Smooth muscle cell (in vitro differentiated cells): ENCODE measurements at regions not wholly inside any gene's neighbourhood (a gene's known extent, or its start where the extent isn't known, plus 50 kb on each side); places are given as distances from the start of the nearest gene placed in this dataset.

Experiments used
- DNase-seq: peaks from one replicate; lab custom pipeline; 2025; ENCODE audit not compliant: unreplicated experiment; lab: John Stamatoyannopoulos, UW
- H2AFZ ChIP-seq: fragments of 200-600 bp; sonication (generic); 2 replicates; pipeline ENCODE4 v1.6.0; 2016; ENCODE audit warnings: antibody characterized with exemption, low read depth, mild to moderate bottlenecking
- H3F3A ChIP-seq: fragments of 200-600 bp; sonication (generic); 2 replicates; pipeline ENCODE4 v1.6.0; 2017; ENCODE audit warnings: antibody characterized with exemption, low read depth
- H3K27ac ChIP-seq: fragments of 200-600 bp; sonication (generic); 2 replicates; pipeline ENCODE4 v1.5.1; 2016; ENCODE audit warnings: low read depth, mild to moderate bottlenecking
- H3K27me3 ChIP-seq: fragments of 200-600 bp; sonication (generic); 2 replicates; pipeline ENCODE4 v1.6.1; 2016; ENCODE audit warnings: low read depth, mild to moderate bottlenecking
- H3K36me3 ChIP-seq: fragments of 200-600 bp; sonication (generic); 2 replicates; pipeline ENCODE4 v1.5.1; 2016; ENCODE audit warnings: low read depth
- H3K4me1 ChIP-seq: fragments of 200-600 bp; sonication (generic); 2 replicates; pipeline ENCODE4 v1.5.1; 2016; ENCODE audit warnings: low read depth
- H3K4me2 ChIP-seq: fragments of 200-600 bp; sonication (generic); 2 replicates; pipeline ENCODE4 v1.6.0; 2016; ENCODE audit warnings: mild to moderate bottlenecking
- H3K4me3 ChIP-seq: fragments of 200-600 bp; sonication (generic); 2 replicates; pipeline ENCODE4 v1.5.1; 2016; ENCODE audit warnings: mild to moderate bottlenecking
- H3K79me2 ChIP-seq: fragments of 200-600 bp; sonication (generic); 2 replicates; pipeline ENCODE4 v1.6.0; 2016; ENCODE audit warnings: low read depth, mild to moderate bottlenecking
- H3K9ac ChIP-seq: fragments of 200-600 bp; sonication (generic); 2 replicates; pipeline ENCODE4 v1.6.0; 2016; ENCODE audit warnings: low read depth
- H3K9me3 ChIP-seq: fragments of 200-600 bp; sonication (generic); replicated peaks from 2 replicates; pipeline ENCODE4 v1.5.1; 2016; ENCODE audit warnings: low read depth
- H4K20me1 ChIP-seq: fragments of 200-600 bp; sonication (generic); 2 replicates; pipeline ENCODE4 v1.6.0; 2016; ENCODE audit warnings: low read depth
- WGBS: methylation state at CpG from one replicate; pipeline ENCODE4 v1.1.7; 2016; ENCODE audit warnings: low lambda C conversion rate; 5-methylcytosine and 5-hydroxymethylcytosine counted together
- TF ChIP-seq, protein P1 (sequence below): fragments of 200-600 bp; sonication (generic); IDR thresholded peaks from 2 replicates; pipeline ENCODE4 v1.5.1; 2017; ENCODE audit warnings: borderline replicate concordance, mild to moderate bottlenecking, antibody characterized with exemption; ENCODE audit not compliant: insufficient read depth, poor library complexity, severe bottlenecking

DNA sequence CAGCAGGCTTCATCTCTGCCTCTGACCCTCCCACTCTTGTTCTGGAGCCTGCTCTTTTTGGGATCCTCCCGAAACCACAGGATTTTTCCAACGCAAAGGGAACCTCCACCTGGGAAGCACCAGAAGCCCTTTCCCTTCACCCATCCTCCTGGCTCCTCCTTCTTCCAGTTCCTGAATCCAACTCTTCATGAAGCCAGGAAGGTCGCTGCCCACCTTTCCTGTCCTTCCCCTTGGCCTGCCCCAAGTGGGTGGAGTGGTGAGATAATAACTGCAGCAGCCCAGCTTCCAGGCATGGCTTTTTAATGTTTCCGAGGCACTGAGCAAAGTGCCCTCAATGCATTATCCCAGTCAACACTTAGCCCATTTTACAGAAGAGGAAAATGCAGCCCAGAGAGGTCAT lies 70.8 kb upstream of the EEPD1 start:
- no peaks in the 10 kb centered on the region for H4K20me1 ChIP-seq

GRCh38 chr7:36082910-36083309 lies 70.1 kb upstream of the EEPD1 start:
- Histone ChIP-seq H3K79me2 (no peaks in the 10 kb centered on the region), H3K27ac (no peak overlapping the region), H3K4me3 (no peak overlapping the region), H4K20me1 (no peaks in the 10 kb centered on the region), H3K36me3 (no peaks in the 10 kb centered on the region), H3F3A (no peaks in the 10 kb centered on the region), H3K4me2 (no peak overlapping the region), H3K4me1 (no peaks in the 10 kb centered on the region), H2AFZ (no peak overlapping the region), H3K9me3 (no peaks in the 10 kb centered on the region), H3K9ac (no peak overlapping the region), H3K27me3 (no peaks in the 10 kb centered on the region)
- DNase-seq, result no peak
- 85% methylated on average over 5 of the region's 5 CpGs for WGBS
- TF ChIP-seq, protein P1, sequence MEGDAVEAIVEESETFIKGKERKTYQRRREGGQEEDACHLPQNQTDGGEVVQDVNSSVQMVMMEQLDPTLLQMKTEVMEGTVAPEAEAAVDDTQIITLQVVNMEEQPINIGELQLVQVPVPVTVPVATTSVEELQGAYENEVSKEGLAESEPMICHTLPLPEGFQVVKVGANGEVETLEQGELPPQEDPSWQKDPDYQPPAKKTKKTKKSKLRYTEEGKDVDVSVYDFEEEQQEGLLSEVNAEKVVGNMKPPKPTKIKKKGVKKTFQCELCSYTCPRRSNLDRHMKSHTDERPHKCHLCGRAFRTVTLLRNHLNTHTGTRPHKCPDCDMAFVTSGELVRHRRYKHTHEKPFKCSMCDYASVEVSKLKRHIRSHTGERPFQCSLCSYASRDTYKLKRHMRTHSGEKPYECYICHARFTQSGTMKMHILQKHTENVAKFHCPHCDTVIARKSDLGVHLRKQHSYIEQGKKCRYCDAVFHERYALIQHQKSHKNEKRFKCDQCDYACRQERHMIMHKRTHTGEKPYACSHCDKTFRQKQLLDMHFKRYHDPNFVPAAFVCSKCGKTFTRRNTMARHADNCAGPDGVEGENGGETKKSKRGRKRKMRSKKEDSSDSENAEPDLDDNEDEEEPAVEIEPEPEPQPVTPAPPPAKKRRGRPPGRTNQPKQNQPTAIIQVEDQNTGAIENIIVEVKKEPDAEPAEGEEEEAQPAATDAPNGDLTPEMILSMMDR, result no peak

More for the DNA sequence above, 70.8 kb upstream of the EEPD1 start:
- no peak for DNase-seq
- Histone ChIP-seq H3K27ac (no peak overlapping the region), H3F3A (no peaks in the 10 kb centered on the region), H3K9ac (no peak overlapping the region), H3K4me2 (no peak overlapping the region), H3K4me1 (no peaks in the 10 kb centered on the region), H3K27me3 (no peaks in the 10 kb centered on the region), H3K9me3 (no peaks in the 10 kb centered on the region), H3K36me3 (no peaks in the 10 kb centered on the region), H2AFZ (no peak overlapping the region), H3K4me3 (no peak overlapping the region), H3K79me2 (no peaks in the 10 kb centered on the region)
- TF ChIP-seq, protein P1, result no peak
- 87% methylated on average over 4 of the region's 4 CpGs for WGBS

GRCh38 chr7:36083626-36084380 lies 69.3 kb upstream of the EEPD1 start:
- H3K27me3 ChIP-seq, result no peaks in the 10 kb centered on the region
- no peak overlapping the region for H3K4me2 ChIP-seq

More at GRCh38 chr7:36083626-36084380, 69.3 kb upstream of the EEPD1 start:
- Histone ChIP-seq H3K9me3 (no peaks in the 10 kb centered on the region), H4K20me1 (no peaks in the 10 kb centered on the region), H3K36me3 (no peaks in the 10 kb centered on the region), H3K4me1 (no peaks in the 10 kb centered on the region), H3K9ac (no peak overlapping the region), H3K79me2 (no peaks in the 10 kb centered on the region), H2AFZ (no peak overlapping the region), H3F3A (no peaks in the 10 kb centered on the region), H3K27ac (no peak overlapping the region), H3K4me3 (no peak overlapping the region)
- TF ChIP-seq, protein P1, result no peak
- WGBS, result 92% methylated on average over 12 of the region's 12 CpGs
- no peak for DNase-seq
